Kidney tubule cell (primary cell): ENCODE measurements at regions not wholly inside any gene's neighbourhood (a gene's known extent, or its start where the extent isn't known, plus 50 kb on each side); places are given as distances from the start of the nearest gene placed in this dataset.

Source experiments
- DNase-seq: peaks from one replicate; pipeline ENCODE4 v3.0.0-alpha.2; 2018; ENCODE audit warnings: low spot score

DNA sequence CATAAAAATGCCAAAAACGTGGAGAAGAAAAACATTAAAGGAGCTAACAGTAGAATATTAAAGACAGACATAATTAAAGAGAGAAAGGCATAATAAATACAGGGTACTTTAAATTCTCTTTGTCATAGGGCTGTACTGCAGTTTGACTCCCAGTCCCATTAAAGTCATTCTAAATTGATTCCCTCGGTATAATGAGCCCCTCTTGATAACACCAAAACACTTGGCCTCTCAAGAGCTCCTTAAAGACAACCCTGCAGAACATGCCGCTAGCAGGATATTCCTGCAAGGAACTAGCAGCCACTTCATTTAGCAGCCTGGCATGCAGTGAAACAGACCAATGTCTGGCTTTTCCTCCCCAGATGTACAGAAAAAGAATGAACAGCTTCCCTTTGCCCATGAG, 273.8 kb upstream of the ESRRG start:
- DNase-seq = no peak

- DNase-seq = no peak
Measured at GRCh38 chr1:216984536-216984935, 261.3 kb upstream of the ESRRG start.

GRCh38 chr1:216983823-216984222, 260.6 kb upstream of the ESRRG start:
- no peak for DNase-seq

DNA sequence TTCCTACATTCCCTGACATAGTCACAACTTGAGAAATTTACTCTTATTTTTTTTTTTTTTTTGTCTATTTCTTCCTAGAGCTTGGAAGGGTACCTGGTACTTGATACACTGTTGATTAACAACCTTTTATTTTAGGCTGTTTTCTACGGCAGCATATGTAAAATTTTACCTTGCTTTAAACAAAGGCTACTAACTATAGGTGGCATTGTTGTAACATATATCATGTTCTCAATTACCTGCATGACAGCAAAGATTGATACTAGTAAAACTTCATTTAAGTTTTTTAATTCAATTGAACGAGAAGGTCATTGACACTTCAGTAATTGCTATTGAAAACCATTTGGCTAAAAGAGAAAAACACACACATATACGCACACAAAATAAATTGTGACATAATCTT, 238.3 kb upstream of the ESRRG start:
- DNase-seq = no peak

- DNase-seq = peak; percentile 30
Measured at GRCh38 chr1:216960716-216961115, 237.5 kb upstream of the ESRRG start.

DNA sequence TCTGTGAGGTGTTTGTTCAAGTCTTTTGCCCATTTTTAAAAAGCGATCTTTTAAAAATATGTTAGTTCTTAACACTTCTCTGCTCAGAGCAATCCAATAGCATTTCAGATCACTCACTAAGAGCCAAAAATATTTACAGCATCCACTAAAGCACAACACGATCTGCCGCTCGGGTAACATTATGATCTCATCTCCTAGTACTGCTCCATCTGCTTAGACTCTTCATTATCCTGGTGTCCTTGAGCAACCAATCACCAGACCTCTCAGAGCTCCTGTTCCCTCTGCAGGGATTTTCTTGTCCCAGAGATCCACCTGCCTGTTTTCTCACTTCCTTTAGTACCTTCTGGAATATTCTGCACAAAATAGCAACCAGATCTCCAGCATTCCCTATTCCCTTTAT, 235.3 kb upstream of the ESRRG start:
- no peak for DNase-seq

DNA sequence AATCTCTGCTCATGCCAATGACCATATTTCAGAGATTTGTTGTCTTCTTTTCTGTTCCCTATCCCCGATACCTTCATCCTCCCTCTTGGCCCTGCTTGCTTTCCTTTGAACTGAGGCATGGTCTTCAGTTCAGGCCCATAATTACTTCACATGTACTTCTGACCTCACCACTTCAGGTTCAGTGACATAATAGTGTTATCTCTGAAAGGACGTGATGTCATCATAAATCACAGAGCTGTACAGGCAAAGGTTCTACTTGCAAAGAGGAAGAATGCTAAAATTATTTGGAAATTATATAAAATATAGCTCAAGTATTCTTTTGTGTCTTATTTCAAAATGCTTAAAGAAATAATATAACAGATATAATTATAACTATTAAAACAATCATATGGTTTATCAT, 230.3 kb upstream of the ESRRG start:
- DNase-seq = no peak

DNA sequence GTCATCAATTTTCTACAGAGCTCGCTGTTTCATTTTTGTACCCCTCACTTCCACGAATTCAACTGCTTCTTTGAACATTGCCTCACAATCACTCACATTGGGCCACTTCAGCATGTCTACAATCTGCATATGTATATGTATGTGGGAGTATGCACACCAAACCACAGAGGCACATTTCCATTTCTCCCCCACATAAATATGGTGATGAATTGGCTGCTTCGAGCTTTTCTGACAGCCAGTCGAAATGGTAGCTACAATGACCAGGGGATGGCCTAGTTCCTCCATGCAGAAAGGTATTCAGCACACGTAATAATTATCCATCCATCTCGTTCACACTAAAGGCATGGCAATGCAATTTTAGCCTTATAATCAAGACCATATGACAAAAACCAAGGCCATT, 229.6 kb upstream of the ESRRG start:
- no peak for DNase-seq

DNA sequence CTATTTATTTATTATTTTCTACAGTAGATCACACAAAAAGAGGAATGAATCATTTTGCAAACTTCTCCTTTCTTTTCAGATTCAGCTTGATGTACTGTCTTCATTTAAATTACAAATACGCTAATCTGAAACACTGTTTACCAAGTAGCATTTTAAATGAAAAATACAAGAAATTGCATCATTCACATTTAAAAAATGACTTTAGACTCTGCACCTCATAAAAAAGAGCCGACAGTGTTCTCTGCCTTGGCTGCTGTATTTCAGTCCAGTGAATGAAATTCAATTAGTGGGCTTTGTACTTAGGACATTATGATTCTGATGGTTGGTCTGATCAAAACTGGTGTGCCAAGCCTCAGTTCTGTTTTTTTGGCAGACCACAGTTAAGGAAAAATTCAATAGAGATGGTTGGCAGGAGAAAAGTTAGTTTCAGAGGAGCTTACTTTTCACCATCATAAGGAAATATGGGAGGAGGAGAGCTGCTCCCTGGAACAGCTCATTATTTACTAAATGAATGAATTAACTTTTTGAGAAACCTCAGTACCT, 222.4 kb upstream of the ESRRG start:
- DNase-seq = no peak

GRCh38 chr1:216944864-216945510, 221.8 kb upstream of the ESRRG start:
- DNase-seq = no peak

DNA sequence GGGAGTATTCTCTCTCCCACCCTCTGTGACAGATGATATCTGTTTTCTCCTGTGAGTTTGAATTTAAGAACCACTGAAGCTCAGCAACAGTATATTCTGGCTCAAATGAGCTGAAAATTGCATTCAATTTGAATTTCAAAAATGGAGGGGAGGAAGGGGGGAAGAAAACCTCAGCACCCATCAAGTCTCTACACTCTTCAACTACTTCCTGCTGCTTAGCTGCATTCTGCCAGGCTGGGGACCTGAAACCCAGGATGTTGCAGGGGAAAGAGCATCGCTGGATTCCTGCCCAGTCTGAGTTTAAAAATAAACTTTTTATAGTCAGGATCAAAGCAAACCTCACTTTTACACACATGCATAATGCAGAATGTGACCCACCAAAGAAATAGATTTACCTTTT, 214.3 kb upstream of the ESRRG start:
- DNase-seq = peak; percentile 28

DNA sequence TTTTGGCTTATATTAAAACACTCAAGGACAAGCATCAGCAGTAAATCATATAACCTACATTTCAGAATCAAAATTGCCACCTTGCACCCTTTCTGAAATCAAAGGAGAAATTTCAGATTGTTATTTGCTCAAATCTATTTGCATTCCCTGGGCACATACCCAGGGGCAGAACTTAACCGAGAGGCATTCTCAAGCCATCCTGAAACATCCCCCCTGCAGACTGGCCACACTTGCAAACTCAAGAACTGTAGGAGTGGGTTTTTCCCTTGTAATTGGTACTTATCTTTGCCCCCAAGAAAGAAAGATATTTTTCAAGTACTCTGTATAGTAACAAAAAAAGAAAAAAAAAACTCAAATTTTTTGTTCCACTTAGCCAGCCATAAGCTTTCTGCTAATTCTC, 213.6 kb upstream of the ESRRG start:
- DNase-seq = no peak

GRCh38 chr1:216935901-216936300, 212.7 kb upstream of the ESRRG start:
- peak; percentile 52 for DNase-seq

- DNase-seq = peak; percentile 42
Measured at GRCh38 chr1:216932424-216932823, 209.2 kb upstream of the ESRRG start.

DNA sequence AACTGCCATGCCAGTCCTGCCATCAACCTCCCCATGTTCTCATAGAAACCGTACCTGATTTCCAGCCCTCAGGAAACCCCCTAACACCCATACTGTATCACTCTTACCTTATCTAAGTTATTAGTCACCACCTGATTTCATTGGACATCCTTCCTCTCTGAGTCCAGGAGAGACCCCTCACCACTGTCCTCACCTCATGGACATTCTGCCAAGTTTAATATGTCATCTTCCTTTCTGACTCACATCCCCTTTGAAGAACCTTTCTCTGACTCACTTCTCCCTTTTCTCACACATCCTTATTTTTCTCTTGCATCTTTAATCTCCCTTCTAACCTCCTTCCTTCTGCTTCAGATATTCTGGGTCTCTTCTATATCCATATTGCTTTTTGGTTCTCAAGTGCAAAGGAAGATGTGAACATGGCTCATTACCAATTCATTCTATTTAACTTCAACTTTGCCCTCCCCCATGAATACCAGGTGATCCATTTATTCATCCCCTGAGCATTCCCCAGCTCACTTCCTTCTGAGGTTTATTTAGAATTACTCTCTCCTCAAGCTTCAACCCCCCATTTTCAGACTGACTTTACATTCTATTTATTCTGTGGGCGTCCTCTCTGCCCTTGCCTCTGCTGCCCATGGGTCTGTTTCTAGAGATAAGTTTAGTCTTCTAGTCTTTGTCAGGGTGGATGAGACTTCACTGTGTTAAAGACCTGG, 206.8 kb upstream of the ESRRG start:
- DNase-seq = peak; percentile 97

DNA sequence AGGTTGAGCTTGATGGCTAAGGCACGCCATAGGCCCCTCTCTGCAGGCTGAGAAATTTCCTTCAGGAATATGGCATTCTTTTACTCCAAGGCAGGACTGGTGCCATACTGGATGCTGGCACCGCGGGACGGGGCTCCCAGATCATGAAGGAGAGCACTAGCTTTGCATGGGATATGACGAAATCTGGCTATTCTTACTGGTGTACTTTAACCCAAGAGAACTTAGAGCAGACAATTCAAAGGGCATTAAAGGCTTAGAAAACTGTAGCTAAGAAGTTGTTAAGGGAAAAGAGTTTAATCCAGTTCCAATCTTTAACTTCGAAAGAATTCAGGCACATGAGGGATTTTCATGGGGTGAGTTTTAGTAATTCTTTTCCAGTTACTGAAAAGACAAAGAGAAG, 204.4 kb upstream of the ESRRG start:
- no peak for DNase-seq

GRCh38 chr1:216926720-216927510, 203.7 kb upstream of the ESRRG start:
- no peak for DNase-seq

- no peak for DNase-seq
Measured at GRCh38 chr1:216925962-216926625, 202.9 kb upstream of the ESRRG start.

DNA sequence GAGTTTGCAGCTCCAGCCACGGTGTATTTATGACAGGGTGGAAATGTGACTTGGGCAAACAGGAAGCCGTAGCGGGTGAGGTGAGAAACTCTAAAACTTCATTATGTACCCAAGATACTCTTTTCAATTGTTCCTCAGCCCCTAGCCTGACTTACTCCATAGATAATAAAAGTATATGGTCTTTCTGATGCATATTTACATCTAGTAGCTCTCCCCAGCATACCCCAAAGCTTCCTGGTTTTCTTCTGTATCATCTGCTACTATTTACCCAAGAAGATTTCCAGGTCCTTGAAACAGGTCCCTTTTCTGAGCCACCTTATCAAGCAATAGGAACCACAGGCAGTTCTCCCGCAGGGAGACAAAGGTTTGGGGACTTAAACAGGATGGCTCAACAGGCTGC, 201.5 kb upstream of the ESRRG start:
- DNase-seq = no peak

GRCh38 chr1:216923601-216924000, 200.4 kb upstream of the ESRRG start:
- no peak for DNase-seq

GRCh38 chr1:216922406-216922805, 199.2 kb upstream of the ESRRG start:
- DNase-seq = no peak

DNA sequence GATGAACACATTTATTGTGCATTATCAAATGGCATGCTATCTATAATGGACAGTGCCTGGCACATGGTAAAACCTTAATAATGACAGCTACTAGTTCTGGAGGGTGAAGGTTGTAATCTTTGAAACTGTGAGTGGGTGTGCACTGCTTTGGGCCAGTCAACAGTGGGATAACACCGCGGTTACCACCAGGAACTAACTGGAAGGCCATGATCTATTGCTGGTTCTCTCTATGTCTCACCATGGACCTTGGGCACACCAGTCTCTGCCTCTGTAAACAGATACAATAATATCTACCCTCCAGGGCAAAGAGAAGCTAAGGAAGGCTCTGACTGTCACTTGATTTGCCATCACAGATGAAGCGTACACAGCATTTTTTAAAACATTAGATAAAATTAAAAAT, 198.6 kb upstream of the ESRRG start:
- no peak for DNase-seq
